Gastrocnemius medialis (tissue), 4 donors: ENCODE measurements at regions not wholly inside any gene's neighbourhood (a gene's known extent, or its start where the extent isn't known, plus 50 kb on each side); places are given as distances from the start of the nearest gene placed in this dataset.

ENCODE experiments used
- ATAC-seq, 2 donors: fragments of 150-250 bp; one replicate each; pipeline ENCODE4 v1.9.1; 2016
- DNase-seq, 2 donors: peaks; one replicate each; pipeline ENCODE4 v3.0.0-alpha.2; 2019
- H3K27ac ChIP-seq, 4 donors: fragments of 200-600 bp; sonication (generic); 1 replicate in 1 of 4; 2 replicates in 3 of 4; pipeline ENCODE4 v1.5.1; 2016 to 2018; ENCODE audit warnings: mild to moderate bottlenecking in 2 of 4, moderate library complexity in 1 of 4
- H3K27me3 ChIP-seq, 3 donors: fragments of 200-600 bp; sonication (generic) in 2 of 3; 1 replicate in 1 of 3; 2 replicates in 2 of 3; pipeline versions ENCODE4 v1.5.1 to v1.6.0; 2016 to 2019; ENCODE audit warnings: mild to moderate bottlenecking in 1 of 3, moderate library complexity in 1 of 3
- H3K36me3 ChIP-seq, 2 donors: fragments of 200-600 bp; sonication (generic) in 1 of 2; one replicate each; pipeline ENCODE4 v1.5.1; 2017 to 2018
- H3K4me1 ChIP-seq, 2 donors: fragments of 200-600 bp; sonication (generic) in 1 of 2; one replicate each; pipeline ENCODE4 v1.5.1; 2016 to 2017; ENCODE audit warnings: mild to moderate bottlenecking in 2 of 2
- H3K4me3 ChIP-seq, 4 donors: fragments of 200-600 bp; sonication (generic) in 3 of 4; 1 replicate in 1 of 4; 2 replicates in 3 of 4; pipeline ENCODE4 v1.5.1; 2016 to 2019; ENCODE audit warnings: mild to moderate bottlenecking in 2 of 4
- H3K9me3 ChIP-seq, 3 donors: fragments of 200-600 bp; sonication (generic) in 2 of 3; 1 replicate in 1 of 3; 2 replicates in 2 of 3; pipeline ENCODE4 v1.5.1; 2016 to 2019
- POLR2A ChIP-seq, 2 donors: fragments of 450-650 bp; IDR thresholded peaks; one replicate each; pipeline ENCODE4 v1.6.1; 2017; ENCODE audit warnings: antibody characterized with exemption in 2 of 2, mild to moderate bottlenecking in 2 of 2, moderate library complexity in 2 of 2
- in situ Hi-C, 4 donors: fragments of 200-750 bp; cut with MboI; loops; one replicate each; pipeline versions ENCODE4 v1.15.0 to v1.8.0; 2017; ENCODE audit warnings: low sequenced_read_pairs in 4 of 4
- intact Hi-C: fragments of 100-400 bp; cut with DNase I; formaldehyde crosslinking; loops from one replicate; pipeline ENCODE4 v1.15.1; 2023; ENCODE audit warnings: low total_unique reads
- TF ChIP-seq, protein P1 (sequence below), 5 experiments: fragments of 450-650 bp in 3 of 5; fragments of 200-600 bp in 2 of 5; sonication (generic) in 2 of 5; IDR thresholded peaks in 4 of 5; conservative IDR thresholded peaks in 1 of 5; 1 replicate in 4 of 5; 2 replicates in 1 of 5; pipeline ENCODE4 v1.5.1; 2016 to 2019; ENCODE audit warnings: antibody characterized with exemption in 5 of 5, mild to moderate bottlenecking in 3 of 5, moderate library complexity in 3 of 5

- Histone ChIP-seq H3K4me1 (no peaks in the 10 kb centered on the region), H3K36me3 (no peaks in the 10 kb centered on the region), H3K9me3 (no peaks in the 10 kb centered on the region), H3K27me3 (no peaks in the 10 kb centered on the region), H3K27ac (no peak overlapping the region), H3K4me3 (no peak overlapping the region)
- TF ChIP-seq POLR2A (IDR thresholded peaks at IDR 0.05): no peak
- TF ChIP-seq, protein P1, sequence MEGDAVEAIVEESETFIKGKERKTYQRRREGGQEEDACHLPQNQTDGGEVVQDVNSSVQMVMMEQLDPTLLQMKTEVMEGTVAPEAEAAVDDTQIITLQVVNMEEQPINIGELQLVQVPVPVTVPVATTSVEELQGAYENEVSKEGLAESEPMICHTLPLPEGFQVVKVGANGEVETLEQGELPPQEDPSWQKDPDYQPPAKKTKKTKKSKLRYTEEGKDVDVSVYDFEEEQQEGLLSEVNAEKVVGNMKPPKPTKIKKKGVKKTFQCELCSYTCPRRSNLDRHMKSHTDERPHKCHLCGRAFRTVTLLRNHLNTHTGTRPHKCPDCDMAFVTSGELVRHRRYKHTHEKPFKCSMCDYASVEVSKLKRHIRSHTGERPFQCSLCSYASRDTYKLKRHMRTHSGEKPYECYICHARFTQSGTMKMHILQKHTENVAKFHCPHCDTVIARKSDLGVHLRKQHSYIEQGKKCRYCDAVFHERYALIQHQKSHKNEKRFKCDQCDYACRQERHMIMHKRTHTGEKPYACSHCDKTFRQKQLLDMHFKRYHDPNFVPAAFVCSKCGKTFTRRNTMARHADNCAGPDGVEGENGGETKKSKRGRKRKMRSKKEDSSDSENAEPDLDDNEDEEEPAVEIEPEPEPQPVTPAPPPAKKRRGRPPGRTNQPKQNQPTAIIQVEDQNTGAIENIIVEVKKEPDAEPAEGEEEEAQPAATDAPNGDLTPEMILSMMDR (IDR thresholded peaks at IDR 0.05 in 4 of 5, conservative IDR thresholded peaks at IDR 0.05 in 1 of 5): no peak
- ATAC-seq (no peak), DNase-seq (no peak)
- in situ Hi-C loops (no loop called here), intact Hi-C loops (no loop called here)
These were observed 532.4 kb downstream of the DNAH5 start for GRCh38 chr5:13412040-13412595.

GRCh38 chr5:13408616-13409015 lies 535.9 kb downstream of the DNAH5 start:
- TF ChIP-seq POLR2A (IDR thresholded peaks at IDR 0.05): no peak
- TF ChIP-seq, protein P1 (IDR thresholded peaks at IDR 0.05 in 4 of 5, conservative IDR thresholded peaks at IDR 0.05 in 1 of 5): no peak
- DNase-seq: no peak
- H3K27me3 ChIP-seq: no peaks in the 10 kb centered on the region
- H3K27ac ChIP-seq: no peak overlapping the region
- in situ Hi-C loops: no loop called here
- no peak overlapping the region for H3K4me3 ChIP-seq
- H3K4me1 ChIP-seq: no peaks in the 10 kb centered on the region
- intact Hi-C loops: no loop called here
- no peaks in the 10 kb centered on the region for H3K36me3 ChIP-seq
- H3K9me3 ChIP-seq: no peaks in the 10 kb centered on the region
- ATAC-seq: no peak

DNA sequence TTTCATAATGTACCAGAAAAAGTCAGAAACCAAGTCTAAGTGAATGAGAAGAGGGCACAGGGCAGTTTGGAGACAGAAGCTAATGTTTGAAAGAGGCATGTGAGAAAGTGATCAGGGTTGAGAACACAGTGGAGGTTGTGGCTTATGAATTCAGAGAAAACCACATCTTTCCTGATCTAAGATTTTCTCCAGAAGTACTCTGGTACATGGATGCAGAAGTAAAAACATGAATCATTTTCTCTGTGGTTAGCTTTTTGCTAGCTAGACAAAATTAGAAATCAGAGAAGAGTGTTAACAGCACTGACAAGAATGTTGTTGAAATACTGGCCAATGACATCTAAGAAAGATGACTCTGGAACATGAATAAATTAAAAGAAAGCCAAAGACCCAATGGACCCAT lies 541.1 kb downstream of the DNAH5 start:
- in situ Hi-C loops (no loop called here), intact Hi-C loops (no loop called here)
- no peak overlapping the region for H3K4me3 ChIP-seq
- no peak overlapping the region for H3K27ac ChIP-seq
- DNase-seq: no peak
- H3K9me3 ChIP-seq: no peaks in the 10 kb centered on the region
- H3K27me3 ChIP-seq: no peaks in the 10 kb centered on the region
- no peak for ATAC-seq
- H3K36me3 ChIP-seq: no peaks in the 10 kb centered on the region
- H3K4me1 ChIP-seq: no peaks in the 10 kb centered on the region
- TF ChIP-seq POLR2A (IDR thresholded peaks at IDR 0.05): no peak
- TF ChIP-seq, protein P1 (IDR thresholded peaks at IDR 0.05 in 4 of 5, conservative IDR thresholded peaks at IDR 0.05 in 1 of 5): no peak

- TF ChIP-seq, protein P1 (IDR thresholded peaks at IDR 0.05 in 4 of 5, conservative IDR thresholded peaks at IDR 0.05 in 1 of 5): no peak
- TF ChIP-seq POLR2A (IDR thresholded peaks at IDR 0.05): no peak
- no peak overlapping the region for H3K27ac ChIP-seq
- in situ Hi-C loops: no loop called here
- no peaks in the 10 kb centered on the region for H3K9me3 ChIP-seq
- no peaks in the 10 kb centered on the region for H3K4me1 ChIP-seq
- ATAC-seq: no peak
- H3K36me3 ChIP-seq: no peaks in the 10 kb centered on the region
- no peak overlapping the region for H3K4me3 ChIP-seq
- intact Hi-C loops: no loop called here
- DNase-seq: no peak
- no peaks in the 10 kb centered on the region for H3K27me3 ChIP-seq
These were observed 559.4 kb downstream of the DNAH5 start for GRCh38 chr5:13385066-13385465.

- Histone ChIP-seq H3K27me3 (no peaks in the 10 kb centered on the region), H3K9me3 (no peaks in the 10 kb centered on the region), H3K36me3 (no peaks in the 10 kb centered on the region), H3K4me1 (no peaks in the 10 kb centered on the region), H3K4me3 (no peak overlapping the region), H3K27ac (no peak overlapping the region)
- intact Hi-C loops: no loop called here
- ATAC-seq (no peak), DNase-seq (no peak)
- TF ChIP-seq, protein P1 (IDR thresholded peaks at IDR 0.05 in 4 of 5, conservative IDR thresholded peaks at IDR 0.05 in 1 of 5): no peak
- TF ChIP-seq POLR2A (IDR thresholded peaks at IDR 0.05): no peak
- in situ Hi-C loops: no loop called here
These were observed 562.3 kb downstream of the DNAH5 start for GRCh38 chr5:13382232-13382631.
